MV-4-11 (cell line): ENCODE measurements at regions not wholly inside any gene's neighbourhood (a gene's known extent, or its start where the extent isn't known, plus 50 kb on each side); places are given as distances from the start of the nearest gene placed in this dataset.

Source experiments
- DNase-seq: peaks from one replicate; lab custom pipeline; 2025; lab: John Stamatoyannopoulos, UW

GRCh38 chr11:45036733-45037132 is 86.0 kb upstream of the TP53I11 start:
- DNase-seq: no peak

DNA sequence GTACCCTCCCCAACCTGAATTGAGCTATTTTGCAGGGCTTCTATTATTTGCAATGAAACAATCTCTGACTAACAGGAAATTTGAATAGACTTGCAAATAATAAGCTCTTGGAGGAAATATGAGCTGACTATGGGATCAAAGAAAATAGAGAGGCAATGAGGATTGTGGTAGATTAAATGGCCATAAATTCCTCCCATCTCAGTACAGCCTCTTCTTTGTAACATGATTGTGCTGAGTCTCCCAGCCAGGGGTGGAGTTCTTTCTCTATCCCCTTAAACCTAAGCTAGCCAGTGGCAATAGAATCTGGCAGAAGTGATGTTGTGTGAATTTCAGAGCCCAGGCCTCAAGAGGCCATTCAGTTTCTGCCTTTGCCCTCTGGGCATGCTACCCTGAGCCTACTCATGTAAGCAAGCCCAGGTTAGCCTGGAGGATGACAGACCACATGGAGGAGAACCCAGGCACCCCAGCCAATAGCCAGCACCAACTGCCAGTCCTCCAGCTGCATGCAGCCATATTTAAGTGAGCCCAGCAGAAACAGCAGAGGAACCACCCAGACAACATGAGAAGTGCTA is 86.8 kb upstream of the TP53I11 start:
- no peak for DNase-seq

- DNase-seq: no peak
These were observed 88.2 kb upstream of the TP53I11 start for GRCh38 chr11:45038923-45039322.

DNA sequence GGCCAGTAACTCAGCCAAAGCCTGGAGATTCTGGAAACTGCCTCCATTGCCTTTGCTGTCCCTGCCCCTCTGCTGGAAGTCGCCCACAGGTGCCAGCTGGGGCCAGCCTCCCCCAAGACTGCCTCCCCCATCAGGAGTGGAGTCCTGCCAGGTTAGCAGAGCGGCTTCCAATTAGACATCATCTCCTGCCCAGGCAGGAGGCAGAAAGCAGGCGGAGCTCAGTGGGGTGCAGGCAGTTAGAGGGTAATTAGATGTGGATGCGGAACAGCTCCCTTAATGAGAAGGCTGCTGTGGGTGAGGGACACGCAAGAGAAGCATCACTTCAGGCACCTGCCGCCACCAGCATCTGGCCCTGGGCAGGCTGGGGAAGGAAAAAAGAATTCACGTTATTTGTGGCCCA is 90.9 kb upstream of the TP53I11 start:
- no peak for DNase-seq

DNA sequence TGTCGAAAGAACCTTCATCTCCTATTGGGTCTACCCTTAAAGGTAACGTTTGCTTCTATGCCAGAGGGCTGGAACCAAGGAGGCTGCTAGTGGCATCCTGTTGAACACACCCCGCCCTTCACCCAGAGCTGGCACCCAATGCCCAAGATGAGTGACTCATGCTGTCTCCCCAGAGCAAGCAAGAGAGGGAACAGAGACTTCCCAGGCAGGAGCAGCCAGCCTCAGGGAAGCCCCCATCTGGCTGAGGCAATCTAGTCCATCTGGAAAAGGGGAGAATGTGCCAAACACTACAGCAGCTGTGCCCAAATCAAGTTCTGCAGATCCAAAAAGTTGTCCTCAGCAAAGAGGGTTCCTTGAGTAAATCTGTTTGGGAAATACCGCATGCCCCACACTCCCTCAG is 91.9 kb upstream of the TP53I11 start:
- DNase-seq: no peak

GRCh38 chr11:45043755-45044475 is 93.2 kb upstream of the TP53I11 start:
- DNase-seq: no peak

- peak; percentile 73 for DNase-seq
These were observed 95.2 kb upstream of the TP53I11 start for GRCh38 chr11:45045683-45046471.

- no peak for DNase-seq
These were observed 97.7 kb upstream of the TP53I11 start for GRCh38 chr11:45048313-45048841.

GRCh38 chr11:45048870-45049691 is 97.4 kb upstream of the PRDM11 start:
- no peak for DNase-seq

- DNase-seq: no peak
These were observed 96.3 kb upstream of the PRDM11 start for GRCh38 chr11:45050111-45050510.

DNA sequence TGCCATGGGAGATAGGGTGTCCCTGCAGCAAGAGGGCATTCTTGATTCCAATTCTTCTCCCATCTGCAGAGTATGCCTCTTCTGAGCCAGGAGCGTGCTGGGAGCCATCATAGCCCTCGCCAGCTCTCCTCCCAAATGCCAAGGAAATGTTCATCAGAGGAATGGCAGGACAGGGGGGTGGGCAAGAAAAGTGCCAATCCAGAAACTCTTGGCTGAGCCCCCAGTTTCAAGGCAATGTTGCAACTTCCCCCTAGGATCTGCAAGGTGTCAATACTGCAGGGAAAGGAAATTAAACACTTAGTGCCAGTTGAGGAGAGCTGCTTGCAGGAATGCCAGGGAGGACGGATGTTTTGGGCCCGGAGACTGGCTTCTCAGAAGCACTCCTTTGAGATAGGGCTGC is 94.8 kb upstream of the PRDM11 start:
- no peak for DNase-seq

DNA sequence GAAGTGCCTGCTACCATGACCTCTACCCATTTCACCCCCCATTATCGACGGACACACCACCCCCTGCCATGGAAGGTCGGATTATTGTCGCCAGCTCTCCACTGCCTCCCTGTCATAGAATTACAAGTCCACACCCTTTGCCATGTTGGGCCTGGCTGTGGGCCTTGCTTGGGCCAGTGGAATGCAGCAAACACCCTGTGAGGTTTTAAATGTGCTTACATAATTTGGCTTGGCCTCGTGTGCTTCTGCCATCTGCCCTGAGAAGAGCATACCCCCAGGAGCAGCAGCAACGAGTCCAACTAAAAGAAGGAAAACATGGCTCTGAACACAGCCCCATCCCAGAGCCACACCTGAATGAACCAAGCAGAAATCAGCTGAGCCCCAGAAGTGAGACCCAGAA is 94.1 kb upstream of the PRDM11 start:
- DNase-seq: no peak

- DNase-seq: no peak
These were observed 92.5 kb upstream of the PRDM11 start for GRCh38 chr11:45053736-45054446.

- DNase-seq: no peak
These were observed 91.5 kb upstream of the PRDM11 start for GRCh38 chr11:45054956-45055355.

- no peak for DNase-seq
These were observed 89.9 kb upstream of the PRDM11 start for GRCh38 chr11:45056529-45056928.

DNA sequence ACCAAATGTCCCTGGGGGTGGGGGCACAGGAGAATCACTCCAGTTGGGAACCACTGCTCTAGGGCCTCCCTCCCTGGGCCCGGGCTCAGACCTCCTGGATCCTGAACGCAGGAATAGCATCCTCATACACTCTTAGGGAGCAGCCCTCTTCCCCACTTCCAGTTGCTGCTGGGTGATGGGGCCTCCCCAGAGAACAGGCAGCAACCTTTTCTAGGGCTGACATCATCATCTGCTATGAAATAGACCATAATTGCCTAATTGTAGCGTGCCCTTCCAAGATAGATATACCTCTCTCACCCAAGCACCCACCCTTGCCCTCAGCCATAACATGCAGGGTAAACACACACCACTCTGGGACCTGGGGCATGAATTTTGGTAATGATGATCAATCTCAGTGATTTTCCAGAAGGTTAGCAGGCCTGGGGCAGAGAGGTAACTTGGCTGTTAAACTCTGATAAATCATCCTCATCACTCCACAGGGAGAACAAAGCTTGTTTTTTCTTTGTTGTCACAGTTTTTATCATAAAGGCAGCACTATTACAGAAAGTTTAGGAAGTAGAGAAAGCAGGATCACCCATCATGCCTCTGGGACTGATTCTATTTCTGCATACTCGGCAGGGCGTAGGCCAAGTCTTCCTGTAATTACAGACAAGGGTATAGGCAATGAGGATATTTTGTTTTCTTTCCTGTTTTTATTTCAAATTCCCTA is 88.3 kb upstream of the PRDM11 start:
- no peak for DNase-seq

DNA sequence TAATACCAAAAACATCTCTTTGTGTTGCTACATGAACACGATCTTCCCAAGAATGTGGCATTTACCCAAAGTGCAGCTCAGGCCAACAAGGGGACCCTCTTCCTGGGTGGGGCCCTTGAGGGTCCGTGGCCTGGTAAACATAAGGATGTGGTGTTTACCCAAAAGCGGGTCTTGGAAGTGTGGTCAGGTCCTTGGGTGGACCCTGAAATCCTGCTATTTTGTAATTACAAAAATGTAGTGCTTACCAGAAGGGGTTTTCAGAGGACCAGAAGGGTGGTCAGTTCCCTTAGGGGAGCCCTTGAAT is 87.8 kb upstream of the PRDM11 start:
- no peak for DNase-seq

GRCh38 chr11:45060707-45061106 is 85.7 kb upstream of the PRDM11 start:
- no peak for DNase-seq

DNA sequence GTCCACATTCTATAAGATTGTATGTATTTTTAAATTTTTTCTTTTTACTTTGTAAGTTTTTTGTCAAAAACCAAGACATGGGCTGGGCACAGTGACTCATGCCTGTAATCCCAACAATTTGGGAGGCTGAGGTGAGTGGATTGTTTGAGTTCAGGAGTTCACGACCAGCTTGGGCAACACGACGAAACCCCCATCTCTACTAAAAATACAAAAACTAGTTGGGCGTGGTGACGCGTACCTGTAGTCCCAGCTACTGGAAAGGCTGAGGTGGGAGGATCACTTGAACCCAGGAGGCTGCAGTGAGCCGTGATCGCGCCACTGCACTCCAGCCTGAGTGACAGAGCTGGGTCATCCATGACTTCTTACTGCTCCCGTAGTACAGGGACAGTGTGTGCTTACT is 84.8 kb upstream of the PRDM11 start:
- DNase-seq: no peak

DNA sequence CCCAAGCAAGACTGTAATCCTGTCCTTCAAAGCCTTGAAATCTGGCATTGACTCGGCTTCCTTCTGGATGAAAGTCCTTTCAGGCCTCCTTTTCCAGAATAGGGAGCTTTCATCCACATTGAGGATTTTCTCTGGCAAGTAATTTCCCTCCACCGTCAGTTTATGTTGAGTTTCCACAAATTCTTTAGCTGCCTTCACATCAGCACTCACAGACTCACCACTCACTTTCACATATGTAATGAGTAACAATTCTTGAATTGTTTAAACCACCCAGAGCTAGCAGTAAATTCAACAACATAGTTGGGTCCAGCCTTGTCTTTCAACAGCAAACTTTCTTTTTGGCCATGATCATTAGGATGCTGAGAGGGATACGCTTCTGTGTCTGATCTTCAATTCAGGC is 84.3 kb upstream of the PRDM11 start:
- DNase-seq: no peak
